Tibial artery (tissue), 4 donors: ENCODE measurements at regions not wholly inside any gene's neighbourhood (a gene's known extent, or its start where the extent isn't known, plus 50 kb on each side); places are given as distances from the start of the nearest gene placed in this dataset.

Experiments used
- DNase-seq, 2 donors: peaks; one replicate each; pipeline ENCODE4 v3.0.0-alpha.2; 2019
- H3K27ac ChIP-seq, 2 donors: fragments of 200-600 bp; sonication (generic) in 1 of 2; 1 replicate in 1 of 2; 2 replicates in 1 of 2; pipeline ENCODE4 v1.5.1; 2018 to 2019; ENCODE audit warnings: mild to moderate bottlenecking in 1 of 2
- H3K27me3 ChIP-seq, 2 donors: fragments of 200-600 bp; sonication (generic) in 1 of 2; one replicate each; pipeline versions ENCODE4 v1.5.1 to v1.6.0; 2016 to 2019
- H3K36me3 ChIP-seq, 3 donors: fragments of 200-600 bp; sonication (generic) in 2 of 3; one replicate each; pipeline ENCODE4 v1.5.1; 2016 to 2019; ENCODE audit warnings: mild to moderate bottlenecking in 2 of 3
- H3K4me1 ChIP-seq, 4 donors: fragments of 200-600 bp; sonication (generic) in 2 of 4; 1 replicate in 3 of 4; 2 replicates in 1 of 4; pipeline ENCODE4 v1.5.1; 2016 to 2019
- H3K4me3 ChIP-seq, 2 donors: fragments of 200-600 bp; sonication (generic) in 1 of 2; 1 replicate in 1 of 2; 2 replicates in 1 of 2; pipeline ENCODE4 v1.5.1; 2018 to 2019; ENCODE audit warnings: mild to moderate bottlenecking in 2 of 2
- H3K9me3 ChIP-seq, 3 donors: fragments of 200-600 bp; sonication (generic) in 1 of 3; one replicate each; pipeline ENCODE4 v1.5.1; 2016 to 2019
- CTCF ChIP-seq, 2 experiments: fragments of 200-600 bp in 1 of 2; fragments of 450-650 bp in 1 of 2; IDR thresholded peaks; one replicate each; pipeline ENCODE4 v1.5.1; 2017 to 2019; ENCODE audit warnings: antibody characterized with exemption in 2 of 2, mild to moderate bottlenecking in 1 of 2, moderate library complexity in 1 of 2
- intact Hi-C: fragments of 100-400 bp; cut with DNase I; formaldehyde crosslinking; loops from one replicate; pipeline ENCODE4 v1.15.0; 2023; ENCODE audit warnings: low total_unique reads

- no peak for TF ChIP-seq CTCF (IDR thresholded peaks at IDR 0.05)
- no peak for DNase-seq
- Histone ChIP-seq H3K9me3 (no peaks in the 10 kb centered on the region), H3K27ac (no peak overlapping the region), H3K27me3 (no peaks in the 10 kb centered on the region), H3K4me1 (no peaks in the 10 kb centered on the region), H3K36me3 (no peaks in the 10 kb centered on the region), H3K4me3 (no peak overlapping the region)
- intact Hi-C loops, result no loop called here
These were observed 332.7 kb upstream of the SMIM21 start for GRCh38 chr18:75760208-75760607.

GRCh38 chr18:75757951-75758350 is 330.4 kb upstream of the SMIM21 start:
- Histone ChIP-seq H3K4me3 (no peak overlapping the region), H3K4me1 (peaks cover 0 to 4% (median 0%) of the 10 kb centered on the region in 4 donors), H3K9me3 (no peaks in the 10 kb centered on the region), H3K36me3 (no peaks in the 10 kb centered on the region), H3K27ac (no peak overlapping the region), H3K27me3 (no peaks in the 10 kb centered on the region)
- intact Hi-C loops, result no loop called here
- no peak for DNase-seq
- TF ChIP-seq CTCF (IDR thresholded peaks at IDR 0.05), result no peak

- H3K9me3 ChIP-seq, result no peaks in the 10 kb centered on the region
- H3K4me1 ChIP-seq, result peaks cover 0 to 5% (median 0%) of the 10 kb centered on the region in 4 donors
- H3K4me3 ChIP-seq, result no peak overlapping the region
- intact Hi-C loops, result no loop called here
- TF ChIP-seq CTCF (IDR thresholded peaks at IDR 0.05), result no peak
- no peaks in the 10 kb centered on the region for H3K36me3 ChIP-seq
- no peak for DNase-seq
- no peak overlapping the region for H3K27ac ChIP-seq
- no peaks in the 10 kb centered on the region for H3K27me3 ChIP-seq
These were observed 326.9 kb upstream of the SMIM21 start for GRCh38 chr18:75754433-75754832.

GRCh38 chr18:75753753-75754152 is 326.2 kb upstream of the SMIM21 start:
- no peak overlapping the region for H3K27ac ChIP-seq
- H3K4me1 ChIP-seq, result peaks cover 0 to 5% (median 0%) of the 10 kb centered on the region in 4 donors
- H3K9me3 ChIP-seq, result no peaks in the 10 kb centered on the region
- no peaks in the 10 kb centered on the region for H3K36me3 ChIP-seq
- intact Hi-C loops, result no loop called here
- DNase-seq, result no peak
- no peaks in the 10 kb centered on the region for H3K27me3 ChIP-seq
- TF ChIP-seq CTCF (IDR thresholded peaks at IDR 0.05), result no peak
- no peak overlapping the region for H3K4me3 ChIP-seq

GRCh38 chr18:75752740-75753263 is 325.3 kb upstream of the SMIM21 start:
- Histone ChIP-seq H3K4me3 (no peak overlapping the region), H3K36me3 (no peaks in the 10 kb centered on the region), H3K4me1 (peaks cover 0 to 5% (median 0%) of the 10 kb centered on the region in 4 donors), H3K9me3 (no peaks in the 10 kb centered on the region), H3K27me3 (no peaks in the 10 kb centered on the region), H3K27ac (no peak overlapping the region)
- TF ChIP-seq CTCF (IDR thresholded peaks at IDR 0.05), result no peak
- no peak for DNase-seq
- intact Hi-C loops, result no loop called here

GRCh38 chr18:75745147-75745546 is 317.6 kb upstream of the SMIM21 start:
- intact Hi-C loops, result no loop called here
- Histone ChIP-seq H3K4me1 (no peaks in the 10 kb centered on the region), H3K27me3 (no peaks in the 10 kb centered on the region), H3K9me3 (peaks cover 0 to 3% (median 0%) of the 10 kb centered on the region in 3 donors), H3K36me3 (no peaks in the 10 kb centered on the region), H3K27ac (no peak overlapping the region), H3K4me3 (no peak overlapping the region)
- DNase-seq, result no peak
- TF ChIP-seq CTCF (IDR thresholded peaks at IDR 0.05), result no peak
